GM23338 (cell line): ENCODE measurements at regions not wholly inside any gene's neighbourhood (a gene's known extent, or its start where the extent isn't known, plus 50 kb on each side); places are given as distances from the start of the nearest gene placed in this dataset.

Source experiments
- ATAC-seq: fragments of 200-7000 bp; cut with Tn5 transposase; 3 replicates; pipeline ENCODE4 v1.9.1; 2020
- DNase-seq: peaks from one replicate; pipeline ENCODE4 v3.0.0-alpha.2; 2015; ENCODE audit warnings: low spot score
- H2AFZ ChIP-seq: fragments of 200-600 bp; sonication (generic); 2 replicates; pipeline ENCODE4 v1.8.0; 2016; ENCODE audit warnings: antibody characterized with exemption, mild to moderate bottlenecking, moderate library complexity
- H3F3A ChIP-seq: fragments of 200-600 bp; sonication (generic); replicated peaks from 2 replicates; pipeline ENCODE4 v1.8.0; 2017; ENCODE audit warnings: antibody characterized with exemption, mixed run types, low read depth
- H3K27ac ChIP-seq: fragments of 200-600 bp; sonication (generic); 2 replicates; pipeline ENCODE4 v1.6.1; 2016; ENCODE audit warnings: low read depth
- H3K27me3 ChIP-seq: fragments of 200-600 bp; sonication (generic); 2 replicates; pipeline ENCODE4 v1.8.0; 2016; ENCODE audit warnings: mild to moderate bottlenecking, mixed run types, moderate library complexity; ENCODE audit not compliant: insufficient read depth
- H3K36me3 ChIP-seq: fragments of 200-600 bp; sonication (generic); 2 replicates; pipeline ENCODE4 v1.8.0; 2016; ENCODE audit warnings: mild to moderate bottlenecking; ENCODE audit not compliant: insufficient read depth
- H3K4me1 ChIP-seq: fragments of 200-600 bp; sonication (generic); 2 replicates; pipeline ENCODE4 v1.8.0; 2016; ENCODE audit warnings: mild to moderate bottlenecking, moderate library complexity; ENCODE audit not compliant: insufficient read depth
- H3K4me2 ChIP-seq: fragments of 200-600 bp; sonication (generic); 2 replicates; pipeline ENCODE4 v1.7.1; 2017; ENCODE audit warnings: mixed run types
- H3K4me3 ChIP-seq: fragments of 200-600 bp; sonication (generic); 2 replicates; pipeline ENCODE4 v1.6.1; 2016; ENCODE audit warnings: mixed run types
- H3K79me2 ChIP-seq: fragments of 200-600 bp; sonication (generic); replicated peaks from 2 replicates; pipeline ENCODE4 v1.8.0; 2017; ENCODE audit warnings: mild to moderate bottlenecking; ENCODE audit not compliant: insufficient read depth
- H3K9me2 ChIP-seq: fragments of 200-600 bp; sonication (generic); 2 replicates; pipeline ENCODE4 v1.8.0; 2017; ENCODE audit not compliant: insufficient read depth
- H4K20me1 ChIP-seq: fragments of 200-600 bp; sonication (generic); replicated peaks from 2 replicates; pipeline ENCODE4 v1.8.0; 2017; ENCODE audit warnings: mild to moderate bottlenecking; ENCODE audit not compliant: insufficient read depth
- H3K27ac Mint-ChIP-seq: 2 replicates; pipeline ENCODE4 v1.8.0; 2020; ENCODE audit warnings: inconsistent platforms, mild to moderate bottlenecking, moderate library complexity, mixed read lengths
- H3K27me3 Mint-ChIP-seq: 3 replicates; pipeline ENCODE4 v1.8.0; 2022; ENCODE audit warnings: low read depth, mild to moderate bottlenecking, moderate library complexity, mixed read lengths, inconsistent platforms; ENCODE audit not compliant: insufficient read depth, poor library complexity
- H3K36me3 Mint-ChIP-seq: 3 replicates; pipeline ENCODE4 v1.8.0; 2021; ENCODE audit warnings: low read depth, mild to moderate bottlenecking, inconsistent platforms, moderate library complexity, mixed read lengths
- H3K4me1 Mint-ChIP-seq: 3 replicates; pipeline ENCODE4 v1.8.0; 2020; ENCODE audit warnings: mild to moderate bottlenecking, inconsistent platforms, mixed read lengths
- H3K4me3 Mint-ChIP-seq: 3 replicates; pipeline ENCODE4 v1.8.0; 2021; ENCODE audit warnings: moderate library complexity, mild to moderate bottlenecking, inconsistent platforms, mixed read lengths
- H3K9me3 Mint-ChIP-seq: 3 replicates; pipeline ENCODE4 v1.8.0; 2020; ENCODE audit warnings: moderate library complexity, mild to moderate bottlenecking, inconsistent platforms, mixed read lengths
- EZH2 ChIP-seq: fragments of 200-600 bp; sonication (generic); IDR thresholded peaks from one replicate; pipeline ENCODE4 v1.8.0; 2017; ENCODE audit warnings: antibody characterized with exemption, mild to moderate bottlenecking, low read depth; ENCODE audit not compliant: unreplicated experiment
- EZH2phosphoT487 ChIP-seq: fragments of 200-600 bp; sonication (generic); IDR thresholded peaks from one replicate; pipeline ENCODE4 v1.8.1; 2018; ENCODE audit warnings: antibody characterized with exemption; ENCODE audit not compliant: unreplicated experiment
- JUNB ChIP-seq: IDR thresholded peaks from one replicate; pipeline ENCODE4 v1.6.1; 2016; ENCODE audit warnings: antibody characterized with exemption; ENCODE audit not compliant: unreplicated experiment
- NANOG ChIP-seq: IDR thresholded peaks from 2 replicates; pipeline ENCODE4 v1.6.1; 2016; ENCODE audit warnings: antibody characterized with exemption, borderline replicate concordance
- POLR2AphosphoS5 ChIP-seq: IDR thresholded peaks from 2 replicates; pipeline ENCODE4 v1.6.1; 2016; ENCODE audit warnings: antibody characterized with exemption, low read depth
- STAT1 ChIP-seq: IDR thresholded peaks from one replicate; pipeline ENCODE4 v1.6.1; 2016; ENCODE audit warnings: antibody characterized with exemption; ENCODE audit not compliant: unreplicated experiment
- ZNF114 ChIP-seq: fragments of 250-450 bp; sonication (Bioruptor Pico); IDR thresholded peaks from 2 replicates; pipeline ENCODE4 v1.5.0; 2020; ENCODE audit warnings: mild to moderate bottlenecking, moderate library complexity
- TF ChIP-seq, protein P1 (sequence below): IDR thresholded peaks from one replicate; pipeline ENCODE4 v1.6.1; 2018; ENCODE audit warnings: antibody characterized with exemption; ENCODE audit not compliant: unreplicated experiment
- TF ChIP-seq, protein P2 (sequence below), 2 experiments: fragments of 200-600 bp in 1 of 2; sonication (generic) in 1 of 2; conservative IDR thresholded peaks; 2 replicates each; pipeline versions ENCODE4 v1.5.1 to v1.6.1; 2016 to 2017; ENCODE audit warnings: antibody characterized with exemption in 2 of 2, low read depth in 2 of 2, mild to moderate bottlenecking in 2 of 2, moderate library complexity in 1 of 2
- TF ChIP-seq, protein P3 (sequence below): IDR thresholded peaks from 2 replicates; pipeline ENCODE4 v1.6.1; 2016; ENCODE audit warnings: antibody characterized with exemption
- TF ChIP-seq, protein P4 (sequence below): fragments of 250-450 bp; sonication (Bioruptor Pico); IDR thresholded peaks from 2 replicates; pipeline ENCODE4 v1.5.0; 2020; ENCODE audit warnings: mild to moderate bottlenecking, moderate library complexity

DNA sequence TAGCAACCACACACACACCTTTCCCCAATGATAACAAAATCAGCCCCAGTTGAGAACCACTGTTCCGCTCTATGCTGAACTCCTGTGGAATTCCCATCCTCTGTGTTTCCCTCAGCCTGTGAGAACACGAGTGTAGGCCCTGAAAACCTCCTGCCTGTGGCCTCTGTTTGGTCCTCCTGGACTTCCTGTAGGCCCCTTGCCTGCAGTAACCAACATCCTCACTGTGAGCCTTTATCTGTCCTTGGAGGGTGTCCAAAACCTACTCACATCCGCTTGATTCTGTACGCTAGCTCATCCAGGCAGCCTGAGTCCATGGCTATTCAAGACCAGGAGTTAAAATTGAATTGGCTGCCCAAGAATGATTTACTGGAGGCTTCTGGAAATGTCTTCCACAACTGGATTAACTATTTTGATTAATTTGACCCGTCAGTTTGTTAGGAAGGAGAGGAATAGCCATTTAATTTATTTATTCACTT lies 149.8 kb downstream of the AKR1D1 start:
- Mint-ChIP-seq H3K9me3 (peaks cover 47% of the 10 kb centered on the region), H3K36me3 (peaks cover 51% of the 10 kb centered on the region), H3K27me3 (peaks cover 2% of the 10 kb centered on the region), H3K4me3 (no peak overlapping the region), H3K4me1 (no peaks in the 10 kb centered on the region), H3K27ac (no peak overlapping the region)
- no peak overlapping the region for H3K27ac ChIP-seq
- peaks cover 20% of the 10 kb centered on the region for H3K36me3 ChIP-seq
- no peak overlapping the region for H3K4me2 ChIP-seq
- H3F3A ChIP-seq: no peaks in the 10 kb centered on the region
- H3K27me3 ChIP-seq: no peaks in the 10 kb centered on the region
- no peak overlapping the region for H3K4me3 ChIP-seq
- DNase-seq (no peak), ATAC-seq (no peak)
- H3K9me2 ChIP-seq: no peaks in the 10 kb centered on the region
- no peaks in the 10 kb centered on the region for H3K79me2 ChIP-seq
- peak overlapping the region; percentile 82; the same call in 1 of the 2 replicates for H2AFZ ChIP-seq
- no peaks in the 10 kb centered on the region; the same call in 1 of the 2 replicates for H3K4me1 ChIP-seq
- TF ChIP-seq JUNB: no peak
- TF ChIP-seq ZNF114: no peak
- TF ChIP-seq NANOG: no peak
- no peak for TF ChIP-seq STAT1
- TF ChIP-seq POLR2AphosphoS5: no peak
- TF ChIP-seq EZH2phosphoT487: no peak
- TF ChIP-seq, protein P1, sequence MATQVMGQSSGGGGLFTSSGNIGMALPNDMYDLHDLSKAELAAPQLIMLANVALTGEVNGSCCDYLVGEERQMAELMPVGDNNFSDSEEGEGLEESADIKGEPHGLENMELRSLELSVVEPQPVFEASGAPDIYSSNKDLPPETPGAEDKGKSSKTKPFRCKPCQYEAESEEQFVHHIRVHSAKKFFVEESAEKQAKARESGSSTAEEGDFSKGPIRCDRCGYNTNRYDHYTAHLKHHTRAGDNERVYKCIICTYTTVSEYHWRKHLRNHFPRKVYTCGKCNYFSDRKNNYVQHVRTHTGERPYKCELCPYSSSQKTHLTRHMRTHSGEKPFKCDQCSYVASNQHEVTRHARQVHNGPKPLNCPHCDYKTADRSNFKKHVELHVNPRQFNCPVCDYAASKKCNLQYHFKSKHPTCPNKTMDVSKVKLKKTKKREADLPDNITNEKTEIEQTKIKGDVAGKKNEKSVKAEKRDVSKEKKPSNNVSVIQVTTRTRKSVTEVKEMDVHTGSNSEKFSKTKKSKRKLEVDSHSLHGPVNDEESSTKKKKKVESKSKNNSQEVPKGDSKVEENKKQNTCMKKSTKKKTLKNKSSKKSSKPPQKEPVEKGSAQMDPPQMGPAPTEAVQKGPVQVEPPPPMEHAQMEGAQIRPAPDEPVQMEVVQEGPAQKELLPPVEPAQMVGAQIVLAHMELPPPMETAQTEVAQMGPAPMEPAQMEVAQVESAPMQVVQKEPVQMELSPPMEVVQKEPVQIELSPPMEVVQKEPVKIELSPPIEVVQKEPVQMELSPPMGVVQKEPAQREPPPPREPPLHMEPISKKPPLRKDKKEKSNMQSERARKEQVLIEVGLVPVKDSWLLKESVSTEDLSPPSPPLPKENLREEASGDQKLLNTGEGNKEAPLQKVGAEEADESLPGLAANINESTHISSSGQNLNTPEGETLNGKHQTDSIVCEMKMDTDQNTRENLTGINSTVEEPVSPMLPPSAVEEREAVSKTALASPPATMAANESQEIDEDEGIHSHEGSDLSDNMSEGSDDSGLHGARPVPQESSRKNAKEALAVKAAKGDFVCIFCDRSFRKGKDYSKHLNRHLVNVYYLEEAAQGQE: no peak
- TF ChIP-seq EZH2: no peak
- TF ChIP-seq, protein P2, sequence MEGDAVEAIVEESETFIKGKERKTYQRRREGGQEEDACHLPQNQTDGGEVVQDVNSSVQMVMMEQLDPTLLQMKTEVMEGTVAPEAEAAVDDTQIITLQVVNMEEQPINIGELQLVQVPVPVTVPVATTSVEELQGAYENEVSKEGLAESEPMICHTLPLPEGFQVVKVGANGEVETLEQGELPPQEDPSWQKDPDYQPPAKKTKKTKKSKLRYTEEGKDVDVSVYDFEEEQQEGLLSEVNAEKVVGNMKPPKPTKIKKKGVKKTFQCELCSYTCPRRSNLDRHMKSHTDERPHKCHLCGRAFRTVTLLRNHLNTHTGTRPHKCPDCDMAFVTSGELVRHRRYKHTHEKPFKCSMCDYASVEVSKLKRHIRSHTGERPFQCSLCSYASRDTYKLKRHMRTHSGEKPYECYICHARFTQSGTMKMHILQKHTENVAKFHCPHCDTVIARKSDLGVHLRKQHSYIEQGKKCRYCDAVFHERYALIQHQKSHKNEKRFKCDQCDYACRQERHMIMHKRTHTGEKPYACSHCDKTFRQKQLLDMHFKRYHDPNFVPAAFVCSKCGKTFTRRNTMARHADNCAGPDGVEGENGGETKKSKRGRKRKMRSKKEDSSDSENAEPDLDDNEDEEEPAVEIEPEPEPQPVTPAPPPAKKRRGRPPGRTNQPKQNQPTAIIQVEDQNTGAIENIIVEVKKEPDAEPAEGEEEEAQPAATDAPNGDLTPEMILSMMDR (conservative IDR thresholded peaks at IDR 0.05; ENCODE audit: low read depth in 2 of 2): no peak
- TF ChIP-seq, protein P3, sequence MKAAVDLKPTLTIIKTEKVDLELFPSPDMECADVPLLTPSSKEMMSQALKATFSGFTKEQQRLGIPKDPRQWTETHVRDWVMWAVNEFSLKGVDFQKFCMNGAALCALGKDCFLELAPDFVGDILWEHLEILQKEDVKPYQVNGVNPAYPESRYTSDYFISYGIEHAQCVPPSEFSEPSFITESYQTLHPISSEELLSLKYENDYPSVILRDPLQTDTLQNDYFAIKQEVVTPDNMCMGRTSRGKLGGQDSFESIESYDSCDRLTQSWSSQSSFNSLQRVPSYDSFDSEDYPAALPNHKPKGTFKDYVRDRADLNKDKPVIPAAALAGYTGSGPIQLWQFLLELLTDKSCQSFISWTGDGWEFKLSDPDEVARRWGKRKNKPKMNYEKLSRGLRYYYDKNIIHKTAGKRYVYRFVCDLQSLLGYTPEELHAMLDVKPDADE: no peak
- TF ChIP-seq, protein P4, sequence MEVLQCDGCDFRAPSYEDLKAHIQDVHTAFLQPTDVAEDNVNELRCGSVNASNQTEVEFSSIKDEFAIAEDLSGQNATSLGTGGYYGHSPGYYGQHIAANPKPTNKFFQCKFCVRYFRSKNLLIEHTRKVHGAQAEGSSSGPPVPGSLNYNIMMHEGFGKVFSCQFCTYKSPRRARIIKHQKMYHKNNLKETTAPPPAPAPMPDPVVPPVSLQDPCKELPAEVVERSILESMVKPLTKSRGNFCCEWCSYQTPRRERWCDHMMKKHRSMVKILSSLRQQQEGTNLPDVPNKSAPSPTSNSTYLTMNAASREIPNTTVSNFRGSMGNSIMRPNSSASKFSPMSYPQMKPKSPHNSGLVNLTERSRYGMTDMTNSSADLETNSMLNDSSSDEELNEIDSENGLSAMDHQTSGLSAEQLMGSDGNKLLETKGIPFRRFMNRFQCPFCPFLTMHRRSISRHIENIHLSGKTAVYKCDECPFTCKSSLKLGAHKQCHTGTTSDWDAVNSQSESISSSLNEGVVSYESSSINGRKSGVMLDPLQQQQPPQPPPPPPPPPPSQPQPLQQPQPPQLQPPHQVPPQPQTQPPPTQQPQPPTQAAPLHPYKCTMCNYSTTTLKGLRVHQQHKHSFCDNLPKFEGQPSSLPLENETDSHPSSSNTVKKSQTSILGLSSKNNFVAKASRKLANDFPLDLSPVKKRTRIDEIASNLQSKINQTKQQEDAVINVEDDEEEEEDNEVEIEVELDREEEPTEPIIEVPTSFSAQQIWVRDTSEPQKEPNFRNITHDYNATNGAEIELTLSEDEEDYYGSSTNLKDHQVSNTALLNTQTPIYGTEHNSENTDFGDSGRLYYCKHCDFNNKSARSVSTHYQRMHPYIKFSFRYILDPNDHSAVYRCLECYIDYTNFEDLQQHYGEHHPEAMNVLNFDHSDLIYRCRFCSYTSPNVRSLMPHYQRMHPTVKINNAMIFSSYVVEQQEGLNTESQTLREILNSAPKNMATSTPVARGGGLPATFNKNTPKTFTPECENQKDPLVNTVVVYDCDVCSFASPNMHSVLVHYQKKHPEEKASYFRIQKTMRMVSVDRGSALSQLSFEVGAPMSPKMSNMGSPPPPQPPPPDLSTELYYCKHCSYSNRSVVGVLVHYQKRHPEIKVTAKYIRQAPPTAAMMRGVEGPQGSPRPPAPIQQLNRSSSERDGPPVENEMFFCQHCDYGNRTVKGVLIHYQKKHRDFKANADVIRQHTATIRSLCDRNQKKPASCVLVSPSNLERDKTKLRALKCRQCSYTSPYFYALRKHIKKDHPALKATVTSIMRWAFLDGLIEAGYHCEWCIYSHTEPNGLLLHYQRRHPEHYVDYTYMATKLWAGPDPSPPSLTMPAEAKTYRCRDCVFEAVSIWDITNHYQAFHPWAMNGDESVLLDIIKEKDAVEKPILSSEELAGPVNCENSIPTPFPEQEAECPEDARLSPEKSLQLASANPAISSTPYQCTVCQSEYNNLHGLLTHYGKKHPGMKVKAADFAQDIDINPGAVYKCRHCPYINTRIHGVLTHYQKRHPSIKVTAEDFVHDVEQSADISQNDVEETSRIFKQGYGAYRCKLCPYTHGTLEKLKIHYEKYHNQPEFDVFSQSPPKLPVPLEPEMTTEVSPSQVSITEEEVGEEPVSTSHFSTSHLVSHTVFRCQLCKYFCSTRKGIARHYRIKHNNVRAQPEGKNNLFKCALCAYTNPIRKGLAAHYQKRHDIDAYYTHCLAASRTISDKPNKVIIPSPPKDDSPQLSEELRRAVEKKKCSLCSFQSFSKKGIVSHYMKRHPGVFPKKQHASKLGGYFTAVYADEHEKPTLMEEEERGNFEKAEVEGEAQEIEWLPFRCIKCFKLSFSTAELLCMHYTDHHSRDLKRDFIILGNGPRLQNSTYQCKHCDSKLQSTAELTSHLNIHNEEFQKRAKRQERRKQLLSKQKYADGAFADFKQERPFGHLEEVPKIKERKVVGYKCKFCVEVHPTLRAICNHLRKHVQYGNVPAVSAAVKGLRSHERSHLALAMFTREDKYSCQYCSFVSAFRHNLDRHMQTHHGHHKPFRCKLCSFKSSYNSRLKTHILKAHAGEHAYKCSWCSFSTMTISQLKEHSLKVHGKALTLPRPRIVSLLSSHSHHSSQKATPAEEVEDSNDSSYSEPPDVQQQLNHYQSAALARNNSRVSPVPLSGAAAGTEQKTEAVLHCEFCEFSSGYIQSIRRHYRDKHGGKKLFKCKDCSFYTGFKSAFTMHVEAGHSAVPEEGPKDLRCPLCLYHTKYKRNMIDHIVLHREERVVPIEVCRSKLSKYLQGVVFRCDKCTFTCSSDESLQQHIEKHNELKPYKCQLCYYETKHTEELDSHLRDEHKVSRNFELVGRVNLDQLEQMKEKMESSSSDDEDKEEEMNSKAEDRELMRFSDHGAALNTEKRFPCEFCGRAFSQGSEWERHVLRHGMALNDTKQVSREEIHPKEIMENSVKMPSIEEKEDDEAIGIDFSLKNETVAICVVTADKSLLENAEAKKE (CRISPR knock-in tag): no peak
- no peaks in the 10 kb centered on the region for H4K20me1 ChIP-seq
